Erythroblast (primary cell): ENCODE measurements at regions not wholly inside any gene's neighbourhood (a gene's known extent, or its start where the extent isn't known, plus 50 kb on each side); places are given as distances from the start of the nearest gene placed in this dataset.

Experiments used
- GATA1 ChIP-seq: IDR thresholded peaks from 2 replicates; pipeline ENCODE4 v1.6.1; 2011; ENCODE audit warnings: low read depth, mild to moderate bottlenecking, control low read depth, low read length, moderate library complexity
- POLR2A ChIP-seq: IDR thresholded peaks from 2 replicates; pipeline ENCODE4 v1.6.1; 2011; ENCODE audit warnings: mild to moderate bottlenecking, low read length

- TF ChIP-seq POLR2A (no peak), GATA1 (no peak)
Observed at GRCh38 chr2:208718828-208719227, 312.2 kb downstream of the PTH2R start.
